Activated T-cell treated with anti-CD3 and anti-CD28 coated beads for 24 hours (primary cell): ENCODE measurements at regions not wholly inside any gene's neighbourhood (a gene's known extent, or its start where the extent isn't known, plus 50 kb on each side); places are given as distances from the start of the nearest gene placed in this dataset.

Experiments used
- DNase-seq: peaks from one replicate; pipeline ENCODE4 v3.0.0-alpha.2; 2020; ENCODE audit warnings: low read depth

- DNase-seq, result no peak
These were observed 475.6 kb upstream of the B3GALT2 start for GRCh38 chr1:193662030-193662429.

DNA sequence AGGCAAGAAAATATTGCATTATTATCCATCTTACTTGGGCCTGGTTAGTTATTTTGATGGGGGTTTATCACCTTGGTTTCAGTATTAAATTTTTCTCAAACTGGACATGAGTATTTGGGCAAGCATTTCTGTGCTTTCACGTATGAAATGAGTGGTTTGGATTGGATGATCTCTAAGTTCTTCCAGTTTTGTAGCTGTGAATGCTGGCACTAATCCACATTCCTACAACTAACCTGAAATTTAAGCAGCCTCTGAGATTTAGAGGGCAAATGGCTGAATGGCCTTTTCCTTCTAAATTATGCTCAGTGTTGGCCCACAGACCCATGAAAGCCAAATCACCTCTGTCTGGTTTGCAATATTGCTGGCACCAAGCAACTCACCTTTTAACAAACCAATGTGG, 475.0 kb upstream of the B3GALT2 start:
- no peak for DNase-seq

DNA sequence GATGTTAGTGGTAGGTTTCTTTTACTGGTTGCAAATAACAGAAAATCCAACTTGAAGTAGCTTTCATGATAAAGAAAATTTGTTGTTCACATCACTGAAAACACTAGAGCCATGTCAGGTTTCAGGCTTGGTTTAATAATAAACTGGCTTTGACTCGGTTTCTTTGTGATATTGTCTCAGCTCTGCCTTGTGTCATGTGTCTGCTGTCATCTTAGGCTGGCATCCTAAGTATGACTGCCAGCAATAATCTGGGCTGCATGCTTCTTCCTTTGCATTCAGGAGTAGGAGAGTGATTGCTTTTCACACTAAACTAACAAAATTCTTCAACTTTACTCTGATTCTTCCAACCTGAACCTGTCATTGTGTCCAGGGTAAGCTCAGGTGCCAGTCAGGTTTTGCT, 474.0 kb upstream of the B3GALT2 start:
- DNase-seq, result no peak

DNA sequence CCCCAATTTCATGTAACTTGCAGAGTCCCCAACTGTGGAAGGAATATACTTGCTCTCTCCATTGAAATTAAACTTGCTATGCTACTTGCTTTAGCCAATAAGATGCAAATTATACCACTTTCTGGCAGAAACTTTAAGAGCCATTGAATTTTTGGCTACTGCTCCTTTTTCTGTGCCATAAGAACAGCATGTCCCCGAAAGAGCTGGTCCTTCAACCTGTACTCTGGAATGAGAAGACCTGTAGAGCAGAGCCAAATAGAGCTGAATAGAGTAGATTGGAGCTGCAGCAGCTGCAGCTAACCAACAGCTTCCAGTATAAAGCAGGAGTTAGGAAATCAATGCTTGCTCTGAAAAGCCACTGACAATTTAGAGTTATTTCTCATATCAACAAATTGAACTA, 472.3 kb upstream of the B3GALT2 start:
- DNase-seq, result no peak

DNA sequence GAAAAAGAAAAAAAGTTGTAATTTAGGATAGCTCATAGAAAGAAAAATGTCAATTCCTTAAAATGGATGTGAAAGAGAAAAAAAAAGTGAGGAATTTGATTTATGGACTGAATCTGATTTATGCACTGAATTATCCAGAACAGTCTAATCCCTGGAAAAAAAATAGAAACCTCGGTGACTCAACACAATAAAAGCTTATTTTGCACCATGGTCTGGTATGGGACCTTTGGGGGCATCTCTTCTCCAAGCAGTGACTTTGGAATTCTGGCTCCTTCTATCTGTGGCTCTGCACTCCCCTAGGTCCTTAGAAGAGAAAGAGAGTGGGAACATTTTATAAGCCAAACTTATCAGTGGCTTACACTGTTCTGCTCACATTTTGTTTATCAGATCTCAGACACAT, 471.7 kb upstream of the B3GALT2 start:
- no peak for DNase-seq

GRCh38 chr1:193657552-193657951, 471.1 kb upstream of the B3GALT2 start:
- DNase-seq, result no peak

DNA sequence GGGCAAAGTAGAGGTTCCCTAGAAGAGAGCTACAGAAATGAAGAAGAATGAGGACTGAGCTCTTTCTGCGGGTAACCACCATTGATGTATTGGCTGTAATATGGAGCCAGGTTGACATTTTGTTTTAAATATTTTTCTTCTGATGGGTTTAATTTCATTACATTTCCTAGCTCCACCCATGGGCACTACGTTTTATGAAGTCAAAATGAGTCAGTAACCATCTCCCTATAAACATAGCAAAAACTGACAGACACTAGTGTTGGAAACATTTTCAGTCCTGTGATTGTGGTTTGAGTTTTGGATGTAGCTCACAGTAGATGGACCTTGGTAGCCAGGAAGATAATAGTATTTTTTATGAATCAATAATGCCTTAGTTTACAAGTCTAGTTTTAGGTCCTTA, 470.4 kb upstream of the B3GALT2 start:
- DNase-seq, result no peak

DNA sequence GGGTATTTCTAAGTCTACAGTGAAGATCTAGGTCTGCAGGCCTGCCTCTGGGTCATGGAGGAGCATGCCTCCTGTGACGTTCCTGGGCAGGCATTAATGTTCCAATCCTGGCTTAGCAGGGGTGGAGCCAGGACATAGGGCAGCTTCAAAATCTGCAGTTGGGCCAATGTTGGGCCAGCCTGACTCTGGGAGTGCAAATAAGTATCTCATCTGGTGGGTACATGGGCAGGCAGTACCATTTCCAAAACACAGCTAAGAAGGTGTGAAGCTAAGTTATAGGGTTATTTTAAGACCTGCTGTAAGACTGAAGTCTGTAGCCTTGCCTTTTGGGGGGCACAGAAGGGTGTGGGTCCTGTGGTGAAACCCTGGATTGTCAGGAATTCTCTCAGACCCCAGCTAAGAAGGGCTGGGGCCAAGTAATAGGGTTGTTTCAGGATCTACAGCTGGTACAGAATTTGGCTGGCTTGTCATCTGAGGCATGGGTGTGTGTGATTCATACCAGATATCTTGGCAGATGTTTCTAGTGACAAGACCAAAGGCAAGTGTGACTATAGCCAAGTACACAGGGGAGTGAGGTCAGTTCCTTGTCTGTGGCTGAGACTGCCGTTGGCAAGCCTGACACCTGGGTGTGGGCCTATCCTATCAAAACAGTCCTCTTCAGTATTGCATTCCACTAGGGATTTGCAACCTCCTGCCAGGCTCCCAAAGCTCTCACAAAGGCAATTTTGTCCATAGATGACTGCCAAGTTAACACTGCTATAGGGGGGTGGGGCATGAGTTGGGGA, 468.7 kb upstream of the B3GALT2 start:
- no peak for DNase-seq

- DNase-seq, result no peak
These were observed 463.2 kb upstream of the B3GALT2 start for GRCh38 chr1:193649587-193649986.

GRCh38 chr1:193634876-193635275, 448.5 kb upstream of the B3GALT2 start:
- DNase-seq, result no peak

DNA sequence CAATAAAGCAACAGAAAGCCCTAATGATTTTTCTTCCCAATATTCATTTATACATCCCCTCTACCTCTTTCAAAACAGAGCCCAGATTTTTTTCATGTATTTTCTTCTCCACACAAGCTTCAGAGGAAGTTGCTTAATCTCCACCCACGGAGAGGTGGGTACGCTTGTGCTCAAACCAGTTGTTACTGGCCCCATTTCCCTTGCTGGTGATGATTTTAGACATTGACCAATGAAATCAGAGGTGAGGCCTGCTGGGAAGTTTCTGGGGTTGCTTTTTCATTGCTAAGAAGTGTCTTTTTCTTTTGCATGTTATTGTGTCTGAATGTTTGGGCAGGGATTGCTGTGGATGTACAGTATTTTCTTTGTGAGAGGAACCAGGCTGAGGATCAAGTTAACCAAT, 448.1 kb upstream of the B3GALT2 start:
- no peak for DNase-seq

DNA sequence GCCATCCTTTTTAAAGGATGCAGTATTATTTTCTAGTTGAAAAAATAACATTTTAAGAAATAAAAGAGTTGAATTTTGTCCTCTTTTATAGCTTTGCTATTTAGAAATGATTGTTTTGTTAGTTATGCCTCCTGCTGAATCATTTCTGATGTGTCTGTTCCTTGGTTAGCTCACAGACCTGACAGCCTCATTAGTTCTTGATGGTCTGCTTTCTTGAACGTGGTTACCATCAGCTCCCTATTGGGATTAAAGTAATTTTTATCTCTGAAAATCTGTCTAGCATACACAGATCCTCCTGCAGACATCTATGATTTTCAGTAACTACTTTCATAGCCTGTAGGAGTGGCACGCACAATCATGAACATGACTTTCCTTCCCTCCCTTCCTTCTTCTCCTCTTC, 447.6 kb upstream of the B3GALT2 start:
- no peak for DNase-seq

GRCh38 chr1:193633093-193633492, 446.7 kb upstream of the B3GALT2 start:
- no peak for DNase-seq

- DNase-seq, result no peak
These were observed 444.9 kb upstream of the B3GALT2 start for GRCh38 chr1:193631306-193631705.

- no peak for DNase-seq
These were observed 443.5 kb upstream of the B3GALT2 start for GRCh38 chr1:193629875-193630274.

- DNase-seq, result no peak
These were observed 440.3 kb upstream of the B3GALT2 start for GRCh38 chr1:193626695-193627094.

GRCh38 chr1:193625255-193625654, 438.8 kb upstream of the B3GALT2 start:
- DNase-seq, result no peak

DNA sequence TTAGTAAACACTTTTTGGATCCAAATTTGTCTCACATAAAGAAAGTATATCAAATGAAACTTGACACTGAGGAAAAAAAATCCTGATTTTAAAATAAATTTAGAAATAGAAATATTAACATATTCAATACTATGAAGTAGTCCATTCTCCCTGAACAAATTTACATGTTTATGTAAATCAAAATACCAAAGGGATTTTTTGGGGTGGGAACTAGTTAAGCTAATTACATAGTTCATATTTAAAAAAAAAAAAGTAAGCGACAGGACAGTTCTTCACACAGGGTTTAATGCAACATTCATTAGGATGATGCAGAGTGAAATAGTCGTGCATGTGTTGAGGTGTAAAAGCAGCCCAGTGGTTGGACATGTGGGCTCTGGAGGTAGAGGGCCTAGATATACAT, 433.5 kb upstream of the B3GALT2 start:
- DNase-seq, result no peak

GRCh38 chr1:193614817-193615216, 428.4 kb upstream of the B3GALT2 start:
- DNase-seq, result no peak

DNA sequence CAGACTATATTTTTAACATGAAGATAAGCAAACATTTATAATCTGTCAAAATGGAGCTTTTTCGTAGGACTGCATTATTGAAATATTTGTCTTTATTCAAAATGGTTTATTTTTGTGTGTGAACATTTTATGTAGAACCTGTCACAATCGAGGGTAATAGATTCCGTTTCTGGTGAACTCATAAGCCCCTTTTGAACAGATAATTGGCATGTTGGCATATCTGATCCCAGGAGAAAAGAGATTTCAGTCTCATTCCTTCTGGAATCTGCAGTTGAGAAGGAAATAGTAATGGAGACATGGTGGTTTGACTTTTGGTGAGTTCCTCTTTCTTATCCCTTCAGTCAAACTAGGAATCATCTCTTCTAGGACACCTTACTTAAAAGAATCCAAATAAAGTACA, 427.9 kb upstream of the B3GALT2 start:
- no peak for DNase-seq

- DNase-seq, result no peak
These were observed 426.6 kb upstream of the B3GALT2 start for GRCh38 chr1:193613041-193613440.

- DNase-seq, result no peak
These were observed 423.2 kb upstream of the B3GALT2 start for GRCh38 chr1:193609592-193609991.

- no peak for DNase-seq
These were observed 421.4 kb upstream of the B3GALT2 start for GRCh38 chr1:193607787-193608186.

DNA sequence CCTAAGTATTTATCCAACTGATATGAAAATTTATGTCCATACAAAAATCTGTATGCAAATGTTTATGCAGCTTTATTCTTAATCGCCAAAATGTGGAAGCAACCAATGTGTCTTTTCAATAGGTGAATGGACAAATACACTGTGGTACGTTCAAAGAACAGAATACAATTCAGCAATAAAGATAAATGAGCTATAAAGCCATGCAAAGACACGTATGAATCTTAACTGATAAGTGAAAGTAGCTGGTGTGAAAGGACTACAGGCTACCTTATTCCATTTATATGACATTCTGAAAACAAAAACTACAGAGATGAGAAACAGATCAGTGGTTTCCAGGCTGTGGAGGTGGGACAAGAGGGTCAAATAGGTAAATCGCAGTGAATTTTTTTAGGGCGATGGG, 419.6 kb upstream of the B3GALT2 start:
- no peak for DNase-seq
